ENCODE measurements at regions not wholly inside any gene's neighbourhood (a gene's known extent, or its start where the extent isn't known, plus 50 kb on each side); places are given as distances from the start of the nearest gene placed in this dataset.

DNA sequence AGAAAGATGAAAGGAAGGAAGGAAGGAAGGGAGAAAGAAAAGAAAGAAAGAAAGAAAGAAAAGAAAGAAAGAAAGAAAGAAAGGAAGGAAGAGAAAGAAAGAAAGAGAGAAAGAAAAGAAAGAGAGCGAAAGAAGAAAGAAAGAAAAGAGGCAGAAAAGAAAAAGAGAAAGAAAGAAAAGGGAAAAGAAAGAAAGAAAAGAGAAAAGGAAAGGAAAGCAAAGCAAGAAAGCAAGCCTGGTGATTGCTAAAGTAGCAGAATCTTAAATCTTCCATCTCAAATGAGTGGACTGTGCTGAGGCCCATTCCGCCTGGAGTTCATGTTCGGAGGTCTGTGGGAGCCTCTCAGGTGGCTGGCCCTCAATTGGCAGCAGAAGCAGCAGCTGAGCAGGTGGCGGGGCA, 148.4 kb downstream of the TFAP2A start:
- Histone ChIP-seq H3K27me3 (ENCODE audit: insufficient read depth, low read length) (no peaks in the 10 kb centered on the region), H3K4me3 (replicated peaks in 1 of 2; ENCODE audit: low read depth in 1 of 2, low read length in 2 of 2) (no peak overlapping the region), H3K27ac (ENCODE audit: low read depth, low read length) (no peak overlapping the region), H3K4me1 (ENCODE audit: control insufficient read depth in 1 of 2, insufficient read depth in 2 of 2, low read length in 2 of 2) (no peaks in the 10 kb centered on the region), H3K9me3 (ENCODE audit: control insufficient read depth in 1 of 2, insufficient read depth in 1 of 2, low read depth in 1 of 2, low read length in 2 of 2) (no peaks in the 10 kb centered on the region), H3K9ac (ENCODE audit: low read length) (no peak overlapping the region), H3K4me2 (ENCODE audit: low read length) (no peak overlapping the region), H3K36me3 (ENCODE audit: control insufficient read depth in 1 of 2, insufficient read depth in 2 of 2, low read length in 2 of 2) (no peaks in the 10 kb centered on the region), H4K20me1 (ENCODE audit: insufficient read depth) (no peaks in the 10 kb centered on the region), H3K79me2 (ENCODE audit: insufficient read depth, low read length) (no peaks in the 10 kb centered on the region), H3K9me2 (ENCODE audit: insufficient read depth) (no peaks in the 10 kb centered on the region), H2AFZ (ENCODE audit: low read depth, low read length, poor library complexity, severe bottlenecking) (no peak overlapping the region)
- intact Hi-C loops (cut with micrococcal nuclease), result no loop called here
- no TSS peak for BruUV-seq (replicated peaks)
- TF ChIP-seq, protein P1, sequence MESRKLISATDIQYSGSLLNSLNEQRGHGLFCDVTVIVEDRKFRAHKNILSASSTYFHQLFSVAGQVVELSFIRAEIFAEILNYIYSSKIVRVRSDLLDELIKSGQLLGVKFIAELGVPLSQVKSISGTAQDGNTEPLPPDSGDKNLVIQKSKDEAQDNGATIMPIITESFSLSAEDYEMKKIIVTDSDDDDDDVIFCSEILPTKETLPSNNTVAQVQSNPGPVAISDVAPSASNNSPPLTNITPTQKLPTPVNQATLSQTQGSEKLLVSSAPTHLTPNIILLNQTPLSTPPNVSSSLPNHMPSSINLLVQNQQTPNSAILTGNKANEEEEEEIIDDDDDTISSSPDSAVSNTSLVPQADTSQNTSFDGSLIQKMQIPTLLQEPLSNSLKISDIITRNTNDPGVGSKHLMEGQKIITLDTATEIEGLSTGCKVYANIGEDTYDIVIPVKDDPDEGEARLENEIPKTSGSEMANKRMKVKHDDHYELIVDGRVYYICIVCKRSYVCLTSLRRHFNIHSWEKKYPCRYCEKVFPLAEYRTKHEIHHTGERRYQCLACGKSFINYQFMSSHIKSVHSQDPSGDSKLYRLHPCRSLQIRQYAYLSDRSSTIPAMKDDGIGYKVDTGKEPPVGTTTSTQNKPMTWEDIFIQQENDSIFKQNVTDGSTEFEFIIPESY (IDR thresholded peaks at IDR 0.05; ENCODE audit: extremely low read depth, insufficient replicate concordance, low read length), result no peak
- no peak for TF ChIP-seq CBX3 (IDR thresholded peaks at IDR 0.05; ENCODE audit: low read depth)
- TF ChIP-seq, protein P2, sequence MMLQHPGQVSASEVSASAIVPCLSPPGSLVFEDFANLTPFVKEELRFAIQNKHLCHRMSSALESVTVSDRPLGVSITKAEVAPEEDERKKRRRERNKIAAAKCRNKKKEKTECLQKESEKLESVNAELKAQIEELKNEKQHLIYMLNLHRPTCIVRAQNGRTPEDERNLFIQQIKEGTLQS (IDR thresholded peaks at IDR 0.05), result no peak
- TF ChIP-seq, protein P3, sequence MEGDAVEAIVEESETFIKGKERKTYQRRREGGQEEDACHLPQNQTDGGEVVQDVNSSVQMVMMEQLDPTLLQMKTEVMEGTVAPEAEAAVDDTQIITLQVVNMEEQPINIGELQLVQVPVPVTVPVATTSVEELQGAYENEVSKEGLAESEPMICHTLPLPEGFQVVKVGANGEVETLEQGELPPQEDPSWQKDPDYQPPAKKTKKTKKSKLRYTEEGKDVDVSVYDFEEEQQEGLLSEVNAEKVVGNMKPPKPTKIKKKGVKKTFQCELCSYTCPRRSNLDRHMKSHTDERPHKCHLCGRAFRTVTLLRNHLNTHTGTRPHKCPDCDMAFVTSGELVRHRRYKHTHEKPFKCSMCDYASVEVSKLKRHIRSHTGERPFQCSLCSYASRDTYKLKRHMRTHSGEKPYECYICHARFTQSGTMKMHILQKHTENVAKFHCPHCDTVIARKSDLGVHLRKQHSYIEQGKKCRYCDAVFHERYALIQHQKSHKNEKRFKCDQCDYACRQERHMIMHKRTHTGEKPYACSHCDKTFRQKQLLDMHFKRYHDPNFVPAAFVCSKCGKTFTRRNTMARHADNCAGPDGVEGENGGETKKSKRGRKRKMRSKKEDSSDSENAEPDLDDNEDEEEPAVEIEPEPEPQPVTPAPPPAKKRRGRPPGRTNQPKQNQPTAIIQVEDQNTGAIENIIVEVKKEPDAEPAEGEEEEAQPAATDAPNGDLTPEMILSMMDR (IDR thresholded peaks at IDR 0.05 in 2 of 3, conservative IDR thresholded peaks at IDR 0.05 in 1 of 3; ENCODE audit: borderline replicate concordance in 1 of 3, insufficient read depth in 1 of 3, low read depth in 2 of 3, low read length in 2 of 3), result no peak
- no peak for TF ChIP-seq SP1 (IDR thresholded peaks at IDR 0.05; ENCODE audit: low read depth)
- no peak for TF ChIP-seq YY1 (IDR thresholded peaks at IDR 0.05; ENCODE audit: extremely low read depth, insufficient replicate concordance, low read depth, low read length)
- no peak for TF ChIP-seq ZNF274 (IDR thresholded peaks at IDR 0.05; ENCODE audit: low read depth, low read length)
- TF ChIP-seq, protein P4, sequence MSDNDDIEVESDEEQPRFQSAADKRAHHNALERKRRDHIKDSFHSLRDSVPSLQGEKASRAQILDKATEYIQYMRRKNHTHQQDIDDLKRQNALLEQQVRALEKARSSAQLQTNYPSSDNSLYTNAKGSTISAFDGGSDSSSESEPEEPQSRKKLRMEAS (IDR thresholded peaks at IDR 0.05), result no peak
- TF ChIP-seq SIN3A (IDR thresholded peaks at IDR 0.05; ENCODE audit: low read depth), result no peak
- no peak for TF ChIP-seq JUND (IDR thresholded peaks at IDR 0.05)
- no peak for TF ChIP-seq ZFX (IDR thresholded peaks at IDR 0.05)
- TF ChIP-seq RAD21 (IDR thresholded peaks at IDR 0.05; ENCODE audit: low read depth), result no peak
- TF ChIP-seq EZH2 (IDR thresholded peaks at IDR 0.05), result no peak
- TF ChIP-seq SRF (IDR thresholded peaks at IDR 0.05; ENCODE audit: low read depth), result no peak
- no peak for TF ChIP-seq EGR1 (IDR thresholded peaks at IDR 0.05; ENCODE audit: low read depth)
- no peak for DNase-seq (ENCODE audit: low read depth, low spot score)
- no peak for ATAC-seq
- POLR2A ChIA-PET, result no interaction called here
- CTCF ChIA-PET, result interaction anchor here (0.8 kb wide), 1 partner anchor 10 kb away, joined by 3 read pairs; no protein-coding TSS in a partner anchor
- RAD21 ChIA-PET (ENCODE audit: low non-redundant PET in 1 of 2, low total read pairs in 2 of 2, uncharacterized antibody in 2 of 2, unreplicated experiment in 2 of 2), result no interaction called here
